GM12878 (cell line): ENCODE measurements at regions not wholly inside any gene's neighbourhood (a gene's known extent, or its start where the extent isn't known, plus 50 kb on each side); places are given as distances from the start of the nearest gene placed in this dataset.
A peak's percentile ranks its signal among the peaks of the same experiment; 100 is the strongest.

Experiments
- ATAC-seq: fragments of 200-7000 bp; cut with Tn5 transposase; 3 replicates; pipeline ENCODE4 v1.9.1; 2020; ENCODE audit warnings: mild to moderate bottlenecking, moderate library complexity
- BruUV-seq: library from RNA; stranded (reverse); fragments of 400-500 nt; replicated peaks from 2 replicates; lab custom pipeline; 2021; lab: Mats Ljungman, UMichigan
- CTCF ChIA-PET: fragments of 300-600 bp; sonication (Branson Sonifier 250); formaldehyde crosslinking; extraction: SDS; loops from one replicate; lab custom pipeline; 2021; ENCODE audit warnings: inconsistent platforms; lab: Yijun Ruan, JAX
- POLR2A ChIA-PET: fragments of 350-600 bp; formaldehyde crosslinking; extraction: SDS; loops from one replicate; lab custom pipeline; 2021; ENCODE audit warnings: inconsistent platforms; lab: Charles Lee
- RAD21 ChIA-PET: fragments of 300-600 bp; sonication (Branson Sonifier 250); formaldehyde crosslinking; loops from one replicate; lab custom pipeline; 2023; ENCODE audit warnings: antibody characterized with exemption; ENCODE audit not compliant: unreplicated experiment; lab: Charles Lee
- SMC1A ChIA-PET: fragments of 300-600 bp; sonication (Branson Sonifier 250); formaldehyde crosslinking; loops from one replicate; lab custom pipeline; 2023; ENCODE audit not compliant: unreplicated experiment, uncharacterized antibody; lab: Charles Lee
- DNase-seq: peaks from one replicate; pipeline ENCODE4 v3.0.0-alpha.2; 2011; ENCODE audit warnings: low read depth, low spot score
- FAIRE-seq: peaks from 3 replicates; lab custom pipeline; 2011; peaks lifted over from hg19 to GRCh38; lab: Jason Lieb, UNC
- H2AFZ ChIP-seq: 2 replicates; pipeline ENCODE4 v1.6.0; 2011; ENCODE audit warnings: low read depth, low read length, control low read depth; ENCODE audit not compliant: control insufficient read depth
- H3K27ac ChIP-seq: 2 replicates; pipeline ENCODE4 v1.5.1; 2011; ENCODE audit warnings: control low read depth; ENCODE audit not compliant: control insufficient read depth, insufficient read depth
- H3K27me3 ChIP-seq, 2 experiments: replicated peaks in 1 of 2; 2 replicates each; pipeline versions ENCODE4 v1.6.0 to v1.6.1; 2011; ENCODE audit warnings: low read length in 1 of 2; ENCODE audit not compliant: control insufficient read depth in 2 of 2, insufficient read depth in 2 of 2
- H3K36me3 ChIP-seq, 2 experiments: 2 replicates each; pipeline ENCODE4 v1.5.1; 2011; ENCODE audit warnings: low read length in 1 of 2; ENCODE audit not compliant: control insufficient read depth in 2 of 2, insufficient read depth in 2 of 2
- H3K4me1 ChIP-seq: 2 replicates; pipeline ENCODE4 v1.6.1; 2011; ENCODE audit warnings: mild to moderate bottlenecking, low read length, moderate library complexity, mixed read lengths; ENCODE audit not compliant: control insufficient read depth, insufficient read depth
- H3K4me2 ChIP-seq: 2 replicates; pipeline ENCODE4 v1.6.0; 2011; ENCODE audit warnings: control low read depth; ENCODE audit not compliant: control insufficient read depth, insufficient read depth
- H3K4me3 ChIP-seq: fragments of 200-600 bp; sonication (generic); 2 replicates; pipeline ENCODE4 v1.5.1; 2016
- H3K79me2 ChIP-seq: 2 replicates; pipeline ENCODE4 v1.6.0; 2011; ENCODE audit warnings: low read length; ENCODE audit not compliant: control insufficient read depth, insufficient read depth
- H3K9ac ChIP-seq: 2 replicates; pipeline ENCODE4 v1.8.0; 2011; ENCODE audit warnings: low read length, control low read depth, mixed read lengths; ENCODE audit not compliant: control insufficient read depth, insufficient read depth
- H3K9me3 ChIP-seq: replicated peaks from 3 replicates; pipeline ENCODE4 v1.5.1; 2011; ENCODE audit warnings: mild to moderate bottlenecking, low read length; ENCODE audit not compliant: control insufficient read depth, insufficient read depth
- H4K20me1 ChIP-seq: 2 replicates; pipeline ENCODE4 v1.6.0; 2011; ENCODE audit not compliant: control insufficient read depth, insufficient read depth
- ATF3 ChIP-seq: IDR thresholded peaks from 2 replicates; pipeline ENCODE4 v1.6.1; 2011; ENCODE audit warnings: low read depth, mild to moderate bottlenecking, low read length, moderate library complexity, borderline replicate concordance; ENCODE audit errors: extremely low read depth
- BACH1 ChIP-seq: fragments of 450-650 bp; IDR thresholded peaks from 2 replicates; pipeline ENCODE4 v1.6.1; 2017; ENCODE audit warnings: mild to moderate bottlenecking, borderline replicate concordance
- BHLHE40 ChIP-seq, 2 experiments: fragments of 450-650 bp in 1 of 2; IDR thresholded peaks; 2 replicates each; pipeline ENCODE4 v1.6.1; 2011 to 2017; ENCODE audit warnings: low read depth in 2 of 2, borderline replicate concordance in 1 of 2, improper control_type of control experiment in 1 of 2, low read length in 1 of 2, mild to moderate bottlenecking in 1 of 2
- BRCA1 ChIP-seq: IDR thresholded peaks from 2 replicates; pipeline ENCODE4 v1.6.1; 2011; ENCODE audit warnings: low read depth, low read length, improper control_type of control experiment
- CHD4 ChIP-seq: fragments of 200-600 bp; sonication (generic); IDR thresholded peaks from 2 replicates; pipeline ENCODE4 v1.6.1; 2016; ENCODE audit warnings: mild to moderate bottlenecking
- E2F4 ChIP-seq: IDR thresholded peaks from 2 replicates; pipeline ENCODE4 v1.6.1; 2012; ENCODE audit warnings: low read depth, low read length, improper control_type of control experiment
- E4F1 ChIP-seq: fragments of 450-650 bp; IDR thresholded peaks from 2 replicates; pipeline ENCODE4 v1.6.1; 2018; ENCODE audit warnings: borderline replicate concordance, mild to moderate bottlenecking; ENCODE audit not compliant: partially characterized antibody
- EZH2 ChIP-seq: IDR thresholded peaks from 2 replicates; pipeline ENCODE4 v1.6.1; 2012; ENCODE audit warnings: low read depth, mild to moderate bottlenecking, control low read depth, inconsistent platforms, low read length, borderline replicate concordance; ENCODE audit not compliant: control insufficient read depth
- HDAC6 ChIP-seq: fragments of 200-600 bp; sonication (generic); IDR thresholded peaks from one replicate; pipeline ENCODE4 v1.8.0; 2017; ENCODE audit warnings: antibody characterized with exemption; ENCODE audit not compliant: unreplicated experiment
- HDGF ChIP-seq: fragments of 450-650 bp; IDR thresholded peaks from 2 replicates; pipeline ENCODE4 v1.6.1; 2016; ENCODE audit warnings: antibody characterized with exemption
- JUNB ChIP-seq: IDR thresholded peaks from 2 replicates; pipeline ENCODE4 v1.6.1; 2016; ENCODE audit warnings: antibody characterized with exemption, mild to moderate bottlenecking
- MTA2 ChIP-seq: fragments of 450-650 bp; IDR thresholded peaks from 2 replicates; pipeline ENCODE4 v1.6.1; 2016; ENCODE audit warnings: low read depth, mild to moderate bottlenecking, moderate library complexity
- SMC3 ChIP-seq: IDR thresholded peaks from 2 replicates; pipeline ENCODE4 v1.6.1; 2011; ENCODE audit warnings: low read length, improper control_type of control experiment, borderline replicate concordance
- TAF1 ChIP-seq: IDR thresholded peaks from 2 replicates; pipeline ENCODE4 v1.6.1; 2011; ENCODE audit warnings: mild to moderate bottlenecking, low read depth, low read length, borderline replicate concordance
- TCF12 ChIP-seq: IDR thresholded peaks from 2 replicates; pipeline ENCODE4 v1.6.1; 2011; ENCODE audit warnings: low read depth, mild to moderate bottlenecking, low read length
- TCF3 ChIP-seq: IDR thresholded peaks from 2 replicates; pipeline ENCODE4 v1.6.1; 2012; ENCODE audit warnings: low read depth, mild to moderate bottlenecking, low read length, borderline replicate concordance; ENCODE audit not compliant: insufficient read depth
- USF2 ChIP-seq: IDR thresholded peaks from 2 replicates; pipeline ENCODE4 v1.6.1; 2011; ENCODE audit warnings: low read depth, low read length, improper control_type of control experiment, borderline replicate concordance
- ZNF384 ChIP-seq: IDR thresholded peaks from 2 replicates; pipeline ENCODE4 v1.6.1; 2012; ENCODE audit warnings: low read depth, mild to moderate bottlenecking, low read length, improper control_type of control experiment, borderline replicate concordance
- ZSCAN29 ChIP-seq: fragments of 450-650 bp; IDR thresholded peaks from 2 replicates; pipeline ENCODE4 v1.6.1; 2017; ENCODE audit warnings: mild to moderate bottlenecking, moderate library complexity
- WGBS: methylation state at CpG from one replicate; pipeline ENCODE4 v1.1.6; 2016; ENCODE audit warnings: low lambda C conversion rate; ENCODE audit not compliant: insufficient replicate concordance, insufficient coverage; ENCODE audit errors: missing lambda C conversion rate; 5-methylcytosine and 5-hydroxymethylcytosine counted together
- in situ Hi-C: fragments of 300-500 bp; cut with MboI; formaldehyde crosslinking; loops from 9 replicates; pipeline ENCODE4 v1.14.3; 2018; ENCODE audit warnings: mixed read lengths
- intact Hi-C: fragments of 100-400 bp; cut with micrococcal nuclease; formaldehyde crosslinking; loops from one replicate; pipeline ENCODE4 v1.14.2; 2022; ENCODE audit not compliant: unreplicated experiment
- TF ChIP-seq, protein P1 (sequence below): IDR thresholded peaks from 2 replicates; pipeline ENCODE4 v1.6.1; 2012; ENCODE audit warnings: low read depth, low read length, improper control_type of control experiment

DNA sequence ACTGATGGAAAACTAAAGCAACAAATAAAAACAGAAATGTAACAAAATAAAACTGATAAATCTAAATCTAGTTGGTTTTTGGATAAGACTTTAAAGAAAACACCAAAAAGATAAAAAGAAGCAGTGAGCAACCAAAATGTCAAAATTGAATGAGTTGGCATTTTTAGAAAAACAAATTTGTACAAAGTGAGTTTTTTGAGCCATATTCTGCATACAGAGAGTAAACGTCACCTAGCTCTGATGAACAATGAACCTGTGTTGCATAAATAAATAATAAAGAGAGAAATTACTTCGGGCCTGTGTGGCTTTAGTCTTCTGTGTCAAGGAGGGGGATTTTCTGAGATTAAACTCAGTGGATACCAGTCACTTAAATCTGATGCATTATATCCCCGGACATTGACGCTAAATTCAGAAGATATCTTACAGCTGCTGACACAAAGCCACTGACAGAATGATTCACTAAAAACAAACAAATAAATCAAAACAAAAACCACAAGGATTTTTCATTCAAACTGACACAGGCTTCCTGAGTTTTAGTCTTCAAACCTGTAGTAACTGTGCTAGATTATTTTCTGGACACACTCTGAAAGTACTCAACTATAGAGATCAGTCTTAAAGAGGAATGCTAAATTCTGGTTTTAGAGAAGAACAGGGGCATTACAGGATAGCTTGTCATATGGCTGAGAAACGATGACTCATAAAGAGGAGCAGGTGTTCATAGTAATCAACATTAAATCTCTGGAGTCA lies 403.5 kb upstream of the ST8SIA4 start:
- POLR2A ChIA-PET, result no interaction called here
- Histone ChIP-seq H3K36me3 (no peaks in the 10 kb centered on the region), H3K27ac (no peak overlapping the region), H3K27me3 (no peaks in the 10 kb centered on the region), H3K9ac (no peak overlapping the region), H2AFZ (no peak overlapping the region), H4K20me1 (no peaks in the 10 kb centered on the region), H3K4me1 (no peaks in the 10 kb centered on the region), H3K79me2 (no peaks in the 10 kb centered on the region), H3K4me2 (no peak overlapping the region), H3K9me3 (no peaks in the 10 kb centered on the region), H3K4me3 (no peak overlapping the region)
- SMC1A ChIA-PET, result no interaction called here
- BruUV-seq, result no TSS peak
- TF ChIP-seq MTA2 (no peak), BHLHE40 (IDR thresholded peaks at IDR 0.05; ENCODE audit: borderline replicate concordance in 1 of 2, low read depth in 2 of 2, low read length in 1 of 2) (no peak), TCF12 (no peak), TAF1 (no peak), JUNB (no peak), HDAC6 (no peak), EZH2 (no peak), E4F1 (no peak), ATF3 (no peak), BRCA1 (no peak), USF2 (no peak), TCF3 (no peak), SMC3 (no peak), BACH1 (no peak), E2F4 (no peak), ZSCAN29 (no peak), HDGF (no peak), ZNF384 (no peak), CHD4 (no peak)
- TF ChIP-seq, protein P1, sequence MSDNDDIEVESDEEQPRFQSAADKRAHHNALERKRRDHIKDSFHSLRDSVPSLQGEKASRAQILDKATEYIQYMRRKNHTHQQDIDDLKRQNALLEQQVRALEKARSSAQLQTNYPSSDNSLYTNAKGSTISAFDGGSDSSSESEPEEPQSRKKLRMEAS, result no peak
- 28% methylated on average over 5 of the region's 5 CpGs for whole genome bisulfite sequencing
- ATAC-seq (peak; percentile 19; the same call in 2 of the 3 replicates), DNase-seq (no peak), FAIRE-seq (no peak)
- intact Hi-C loops (no loop called here), in situ Hi-C loops (no loop called here)
- CTCF ChIA-PET, result no interaction called here
- RAD21 ChIA-PET, result no interaction called here
